ENCODE measurements at regions not wholly inside any gene's neighbourhood (a gene's known extent, or its start where the extent isn't known, plus 50 kb on each side); places are given as distances from the start of the nearest gene placed in this dataset.
A peak's percentile ranks its signal among the peaks of the same experiment; 100 is the strongest.
"Not testable (repeated sequence)": the region's sequence is repeated elsewhere in the genome, so short reads cannot be mapped to it uniquely, and the experiment has no call there.

DNA sequence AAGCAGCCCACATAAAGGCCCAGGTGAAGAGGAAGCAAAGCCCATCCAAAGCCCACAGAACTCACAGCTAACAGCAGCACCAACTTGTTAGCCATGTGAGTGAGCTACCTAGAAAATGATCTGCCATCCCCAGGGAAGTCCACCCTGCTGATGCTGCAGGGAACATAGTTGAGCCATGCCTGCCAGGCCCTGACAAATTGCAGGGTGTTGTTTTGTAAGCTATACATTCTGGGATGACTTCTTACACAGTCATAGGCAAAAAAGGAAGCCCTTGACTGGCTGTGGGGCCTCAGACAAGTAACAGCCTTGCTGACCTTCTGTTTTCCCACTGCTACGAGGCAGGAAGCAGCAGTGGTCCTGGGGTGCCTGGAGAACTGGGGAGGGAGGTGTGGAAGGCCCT lies 262.7 kb downstream of the MATN1 start:
- no peak for TF ChIP-seq EP300 (IDR thresholded peaks at IDR 0.05)
- TF ChIP-seq, protein P1, sequence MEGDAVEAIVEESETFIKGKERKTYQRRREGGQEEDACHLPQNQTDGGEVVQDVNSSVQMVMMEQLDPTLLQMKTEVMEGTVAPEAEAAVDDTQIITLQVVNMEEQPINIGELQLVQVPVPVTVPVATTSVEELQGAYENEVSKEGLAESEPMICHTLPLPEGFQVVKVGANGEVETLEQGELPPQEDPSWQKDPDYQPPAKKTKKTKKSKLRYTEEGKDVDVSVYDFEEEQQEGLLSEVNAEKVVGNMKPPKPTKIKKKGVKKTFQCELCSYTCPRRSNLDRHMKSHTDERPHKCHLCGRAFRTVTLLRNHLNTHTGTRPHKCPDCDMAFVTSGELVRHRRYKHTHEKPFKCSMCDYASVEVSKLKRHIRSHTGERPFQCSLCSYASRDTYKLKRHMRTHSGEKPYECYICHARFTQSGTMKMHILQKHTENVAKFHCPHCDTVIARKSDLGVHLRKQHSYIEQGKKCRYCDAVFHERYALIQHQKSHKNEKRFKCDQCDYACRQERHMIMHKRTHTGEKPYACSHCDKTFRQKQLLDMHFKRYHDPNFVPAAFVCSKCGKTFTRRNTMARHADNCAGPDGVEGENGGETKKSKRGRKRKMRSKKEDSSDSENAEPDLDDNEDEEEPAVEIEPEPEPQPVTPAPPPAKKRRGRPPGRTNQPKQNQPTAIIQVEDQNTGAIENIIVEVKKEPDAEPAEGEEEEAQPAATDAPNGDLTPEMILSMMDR (IDR thresholded peaks at IDR 0.05): no peak
- no peak for TF ChIP-seq POLR2A (IDR thresholded peaks at IDR 0.05)
- no peak for DNase-seq
- no peaks in the 10 kb centered on the region for H3K27me3 ChIP-seq
- H3K4me1 ChIP-seq (ENCODE audit: insufficient read depth): no peaks in the 10 kb centered on the region
- no peak overlapping the region for H3K4me3 ChIP-seq
- intact Hi-C loops (cut with DNase I): no loop called here
- 15 to 49% (median 35%) methylated on average over 1 of the region's 1 CpG for WGBS, 3 donors
- no peaks in the 10 kb centered on the region for H3K9me3 ChIP-seq
- H3K27ac ChIP-seq: no peak overlapping the region
- no peaks in the 10 kb centered on the region for H3K36me3 ChIP-seq

DNA sequence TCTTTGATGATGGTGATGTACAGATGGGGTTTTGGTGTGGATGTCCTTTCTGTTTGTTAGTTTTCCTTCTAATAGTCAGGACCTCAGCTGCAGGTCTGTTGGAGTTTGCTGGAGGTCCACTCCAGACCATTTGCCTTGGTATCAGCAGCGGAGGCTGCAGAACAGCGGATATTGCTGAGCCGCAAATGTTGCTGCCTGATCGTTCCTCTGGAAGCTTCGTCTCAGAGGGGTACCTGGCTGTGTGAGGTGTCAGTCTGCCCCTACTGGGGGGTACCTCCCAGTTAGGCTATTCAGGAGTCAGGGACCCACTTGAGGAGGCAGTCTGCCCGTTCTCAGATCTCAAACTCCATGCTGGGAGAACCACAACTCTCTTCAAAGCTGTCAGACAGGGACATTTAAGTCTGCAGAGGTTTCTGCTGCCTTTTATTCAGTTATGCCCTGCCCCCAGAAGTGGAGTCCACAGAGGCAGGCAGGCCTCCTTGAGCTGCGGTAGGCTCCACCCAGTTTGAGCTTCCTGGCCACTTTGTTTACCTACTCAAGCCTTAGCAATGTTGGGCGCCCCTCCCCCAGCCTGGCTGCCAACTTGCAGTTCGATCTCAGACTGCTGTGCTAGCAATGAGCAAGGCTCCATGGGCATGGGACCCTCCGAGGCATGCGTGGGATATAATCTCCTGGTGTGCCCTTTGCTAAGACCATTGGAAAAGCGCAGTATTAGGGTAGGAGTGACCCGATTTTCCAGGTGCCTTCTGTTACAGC lies 264.5 kb downstream of the MATN1 start:
- H3K4me3 ChIP-seq; H3K4me1 ChIP-seq (ENCODE audit: insufficient read depth); H3K27ac ChIP-seq; H3K9me3 ChIP-seq; H3K36me3 ChIP-seq; H3K27me3 ChIP-seq; intact Hi-C loops (cut with DNase I): not testable (repeated sequence)
- 79 to 84% (median 83%) methylated on average over 13 of the region's 13 CpGs for WGBS, 3 donors
- peak in 1 of 5 donors; percentile 1 for DNase-seq

DNA sequence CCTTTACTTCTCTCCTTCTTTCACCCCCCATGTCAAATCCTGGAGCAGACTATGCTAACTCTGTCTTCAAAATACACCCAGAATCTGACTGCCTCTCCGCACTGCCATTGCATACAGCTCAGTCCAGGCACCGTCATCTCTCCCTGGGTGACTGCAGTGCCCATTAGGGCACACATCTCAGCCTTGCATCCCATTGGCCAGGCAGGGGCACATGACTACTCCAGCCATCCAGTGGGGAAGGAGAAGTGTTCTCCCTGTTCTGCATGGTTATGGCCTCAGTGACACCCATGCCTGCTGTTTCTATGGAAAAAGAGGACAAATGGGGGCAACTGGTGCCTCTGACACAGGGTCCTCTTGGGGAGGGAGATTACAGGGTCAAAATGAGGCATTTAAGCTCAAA lies 270.5 kb downstream of the MATN1 start:
- H3K36me3 ChIP-seq: no peaks in the 10 kb centered on the region
- intact Hi-C loops (cut with DNase I): no loop called here
- H3K27ac ChIP-seq: no peak overlapping the region
- no peaks in the 10 kb centered on the region for H3K27me3 ChIP-seq
- TF ChIP-seq POLR2A (IDR thresholded peaks at IDR 0.05) (no peak), EP300 (IDR thresholded peaks at IDR 0.05) (no peak)
- TF ChIP-seq, protein P1 (IDR thresholded peaks at IDR 0.05): no peak
- WGBS, 3 donors: 92 to 97% (median 95%) methylated on average over 2 of the region's 2 CpGs
- no peaks in the 10 kb centered on the region for H3K4me1 ChIP-seq (ENCODE audit: insufficient read depth)
- DNase-seq: peak in 1 of 5 donors; percentile 11
- H3K9me3 ChIP-seq: no peaks in the 10 kb centered on the region
- H3K4me3 ChIP-seq: no peak overlapping the region

DNA sequence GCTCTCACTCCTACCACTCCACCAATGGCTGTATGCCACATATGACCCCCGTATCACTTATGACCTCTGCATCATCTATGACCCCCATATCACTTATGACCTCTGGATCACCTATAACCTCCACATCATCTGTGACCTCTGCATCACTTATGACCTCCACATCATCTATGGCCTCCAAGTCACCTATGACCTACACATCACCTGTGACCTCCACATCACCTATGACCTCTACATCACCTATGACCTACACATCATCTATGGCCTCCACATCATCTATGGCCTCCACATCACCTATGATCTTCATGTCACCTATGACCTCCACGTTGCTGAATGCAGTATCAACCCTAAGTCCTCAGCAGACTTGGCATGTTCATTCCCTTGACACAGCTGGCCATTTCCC lies 271.2 kb downstream of the MATN1 start:
- Histone ChIP-seq H3K4me1 (ENCODE audit: insufficient read depth) (no peaks in the 10 kb centered on the region), H3K27ac (no peak overlapping the region), H3K9me3 (no peaks in the 10 kb centered on the region), H3K4me3 (no peak overlapping the region), H3K27me3 (no peaks in the 10 kb centered on the region), H3K36me3 (no peaks in the 10 kb centered on the region)
- TF ChIP-seq, protein P1 (IDR thresholded peaks at IDR 0.05): no peak
- TF ChIP-seq POLR2A (IDR thresholded peaks at IDR 0.05) (no peak), EP300 (IDR thresholded peaks at IDR 0.05) (no peak)
- 68 to 84% (median 74%) methylated on average over 2 of the region's 2 CpGs for WGBS, 3 donors
- DNase-seq: no peak
- intact Hi-C loops (cut with DNase I): no loop called here

DNA sequence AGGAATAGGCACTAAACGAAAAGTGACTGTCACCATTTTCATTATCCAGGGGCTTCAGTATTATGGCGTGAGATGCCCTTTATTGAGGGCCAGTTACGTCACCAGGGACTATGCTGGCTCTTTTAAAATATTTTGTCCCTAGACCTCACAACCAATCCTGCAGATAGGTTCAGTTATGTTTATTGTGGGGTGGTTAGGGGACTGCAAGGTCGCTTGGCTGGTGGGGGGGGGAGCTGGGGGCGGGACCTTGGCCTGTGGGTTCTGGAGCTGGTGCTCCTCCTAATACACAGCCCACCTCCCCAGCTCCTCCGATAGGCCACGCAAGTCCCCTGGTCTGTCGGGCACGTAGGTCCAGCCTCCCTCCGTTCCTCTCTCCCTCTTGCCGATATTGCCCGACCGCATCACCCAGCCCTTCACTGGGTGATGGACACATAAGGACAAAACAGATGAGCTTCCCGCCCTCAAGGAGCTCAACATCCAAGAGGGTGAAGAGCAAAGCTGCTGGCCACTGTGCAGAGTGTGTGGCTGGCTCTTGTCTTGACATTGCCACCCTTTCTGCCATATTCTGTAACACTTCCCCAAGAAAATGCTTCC lies 271.8 kb downstream of the MATN1 start:
- Histone ChIP-seq H3K36me3 (no peaks in the 10 kb centered on the region), H3K27ac (no peak overlapping the region), H3K4me1 (ENCODE audit: insufficient read depth) (no peaks in the 10 kb centered on the region), H3K9me3 (no peaks in the 10 kb centered on the region), H3K4me3 (no peak overlapping the region), H3K27me3 (no peaks in the 10 kb centered on the region)
- intact Hi-C loops (cut with DNase I): no loop called here
- TF ChIP-seq, protein P1 (IDR thresholded peaks at IDR 0.05): no peak
- TF ChIP-seq EP300 (IDR thresholded peaks at IDR 0.05) (no peak), POLR2A (IDR thresholded peaks at IDR 0.05) (no peak)
- 88 to 96% (median 92%) methylated on average over 14 of the region's 14 CpGs for WGBS, 3 donors
- DNase-seq: peak in 1 of 5 donors; percentile 5

Measured in ovary (tissue), 7 donors.